CD14-positive monocyte (primary cell): ENCODE measurements at regions not wholly inside any gene's neighbourhood (a gene's known extent, or its start where the extent isn't known, plus 50 kb on each side); places are given as distances from the start of the nearest gene placed in this dataset.

Experiments
- DNase-seq, 3 donors: peaks; one replicate each; pipeline ENCODE4 v3.0.0-alpha.2; 2011 to 2022
- H2AFZ ChIP-seq: 2 replicates; pipeline ENCODE4 v1.6.0; 2012; ENCODE audit warnings: mild to moderate bottlenecking, low read depth, low read length, inconsistent platforms; ENCODE audit not compliant: insufficient read depth, poor library complexity, severe bottlenecking
- H3K27ac ChIP-seq, 2 donors: 1 replicate in 1 of 2; 2 replicates in 1 of 2; pipeline ENCODE4 v1.5.1; 2012 to 2013; ENCODE audit warnings: low read length in 2 of 2, control low read depth in 1 of 2, inconsistent platforms in 1 of 2, low read depth in 1 of 2, mild to moderate bottlenecking in 1 of 2
- H3K27me3 ChIP-seq, 2 donors: one replicate each; pipeline versions ENCODE4 v1.6.0 to v1.6.1; 2011 to 2013; ENCODE audit warnings: low read length in 2 of 2; ENCODE audit not compliant: control insufficient read depth in 2 of 2, insufficient read depth in 2 of 2
- H3K36me3 ChIP-seq, 2 donors: replicated peaks in 1 of 2; 1 replicate in 1 of 2; 2 replicates in 1 of 2; pipeline versions ENCODE4 v1.5.1 to v1.6.1; 2012 to 2013; ENCODE audit warnings: low read length in 2 of 2, control low read depth in 1 of 2, inconsistent platforms in 1 of 2, mild to moderate bottlenecking in 1 of 2; ENCODE audit not compliant: insufficient read depth in 2 of 2, control insufficient read depth in 1 of 2
- H3K4me1 ChIP-seq, 2 donors: 1 replicate in 1 of 2; 2 replicates in 1 of 2; pipeline versions ENCODE4 v1.5.1 to v1.6.1; 2012 to 2013; ENCODE audit warnings: low read length in 2 of 2, control low read depth in 1 of 2, inconsistent platforms in 1 of 2, mild to moderate bottlenecking in 1 of 2, moderate library complexity in 1 of 2; ENCODE audit not compliant: insufficient read depth in 2 of 2, control insufficient read depth in 1 of 2
- H3K4me2 ChIP-seq: replicated peaks from 2 replicates; pipeline ENCODE3; 2012; ENCODE audit warnings: low read length, moderate library complexity, mild to moderate bottlenecking; ENCODE audit not compliant: poor library complexity, severe bottlenecking; ENCODE audit errors: extremely low read depth
- H3K4me3 ChIP-seq, 3 experiments: fragments of 200-600 bp in 1 of 3; sonication (generic) in 1 of 3; replicated peaks in 1 of 3; 1 replicate in 2 of 3; 2 replicates in 1 of 3; pipeline ENCODE4 v1.5.1; 2011 to 2013; ENCODE audit warnings: low read length in 3 of 3, mild to moderate bottlenecking in 3 of 3, control low read depth in 2 of 3, low read depth in 2 of 3, inconsistent platforms in 1 of 3, moderate library complexity in 1 of 3
- H3K79me2 ChIP-seq: 2 replicates; pipeline ENCODE4 v1.6.0; 2012; ENCODE audit warnings: mild to moderate bottlenecking, control low read depth, inconsistent platforms, low read length, moderate library complexity; ENCODE audit not compliant: insufficient read depth
- H3K9ac ChIP-seq: 2 replicates; pipeline ENCODE4 v1.6.0; 2017; ENCODE audit warnings: low read length, mild to moderate bottlenecking; ENCODE audit not compliant: insufficient read depth, poor library complexity, severe bottlenecking
- H3K9me3 ChIP-seq, 2 donors: replicated peaks in 1 of 2; 1 replicate in 1 of 2; 2 replicates in 1 of 2; pipeline versions ENCODE4 v1.5.1 to v1.6.1; 2012 to 2013; ENCODE audit warnings: low read length in 2 of 2, control low read depth in 1 of 2; ENCODE audit not compliant: control insufficient read depth in 1 of 2, insufficient read depth in 1 of 2
- H4K20me1 ChIP-seq: 2 replicates; pipeline ENCODE4 v1.6.0; 2012; ENCODE audit warnings: mild to moderate bottlenecking, low read length, control low read depth, moderate library complexity; ENCODE audit not compliant: insufficient read depth
- H3K27ac Mint-ChIP-seq, 7 donors: one replicate each; pipeline ENCODE4 v1.8.0; 2020; ENCODE audit warnings: mild to moderate bottlenecking in 7 of 7, mixed read lengths in 7 of 7, moderate library complexity in 6 of 7, inconsistent platforms in 2 of 7
- H3K27me3 Mint-ChIP-seq, 3 donors: one replicate each; pipeline ENCODE4 v1.8.0; 2021 to 2022; ENCODE audit warnings: low read depth in 3 of 3, mild to moderate bottlenecking in 3 of 3, mixed read lengths in 3 of 3, moderate library complexity in 3 of 3, inconsistent platforms in 1 of 3
- H3K36me3 Mint-ChIP-seq, 2 donors: one replicate each; pipeline ENCODE4 v1.8.0; 2020; ENCODE audit warnings: mixed read lengths in 2 of 2, inconsistent platforms in 1 of 2, mild to moderate bottlenecking in 1 of 2
- H3K4me1 Mint-ChIP-seq: one replicate; pipeline ENCODE4 v1.8.0; 2020; ENCODE audit warnings: mild to moderate bottlenecking, mixed read lengths
- H3K4me3 Mint-ChIP-seq, 2 donors: one replicate each; pipeline ENCODE4 v1.8.0; 2020; ENCODE audit warnings: mild to moderate bottlenecking in 2 of 2, mixed read lengths in 2 of 2, moderate library complexity in 1 of 2
- H3K9me3 Mint-ChIP-seq, 7 donors: one replicate each; pipeline ENCODE4 v1.8.0; 2020 to 2022; ENCODE audit warnings: mixed read lengths in 7 of 7, mild to moderate bottlenecking in 6 of 7, moderate library complexity in 6 of 7, inconsistent platforms in 2 of 7
- WGBS: methylation state at CpG from one replicate; pipeline ENCODE4 v1.1.5; 2013; ENCODE audit warnings: missing lambda C conversion rate; ENCODE audit not compliant: insufficient coverage; 5-methylcytosine and 5-hydroxymethylcytosine counted together
- intact Hi-C, 2 donors: fragments of 100-400 bp; cut with micrococcal nuclease; formaldehyde crosslinking; loops; one replicate each; pipeline versions ENCODE4 v1.15.0 to v1.15.1; 2023
- TF ChIP-seq, protein P1 (sequence below): fragments of 200-600 bp; IDR thresholded peaks from one replicate; pipeline ENCODE4 v1.8.0; 2022; ENCODE audit warnings: antibody characterized with exemption, mild to moderate bottlenecking

DNA sequence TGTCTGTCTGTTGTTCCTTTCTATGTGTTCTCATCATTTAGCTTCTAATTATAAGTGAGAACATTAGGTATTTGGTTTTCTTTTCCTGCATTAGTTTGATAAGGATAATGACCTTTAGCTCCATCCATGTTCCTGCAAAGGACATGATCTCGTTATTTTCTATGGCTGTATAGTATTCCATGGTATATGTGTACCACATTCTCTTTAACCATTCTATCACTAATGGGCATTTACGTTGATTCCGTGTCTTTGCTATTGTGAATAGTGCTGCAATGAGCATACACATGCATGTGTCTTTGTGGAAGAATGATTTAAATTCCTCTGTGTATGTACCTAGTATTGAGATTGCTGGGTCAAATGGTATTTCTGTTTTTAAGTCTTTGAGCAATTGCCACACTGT lies 1799.7 kb downstream of the SLITRK5 start:
- Histone ChIP-seq H3K27me3 (no peaks in the 10 kb centered on the region), H3K9ac (no peak overlapping the region), H3K4me2 (no peak overlapping the region), H3K27ac (no peak overlapping the region), H3K36me3 (no peaks in the 10 kb centered on the region), H2AFZ (no peak overlapping the region), H3K79me2 (no peaks in the 10 kb centered on the region), H3K4me3 (no peak overlapping the region), H3K4me1 (no peaks in the 10 kb centered on the region), H4K20me1 (no peaks in the 10 kb centered on the region), H3K9me3 (peaks cover 7 to 11% of the 10 kb centered on the region in 2 donors)
- Mint-ChIP-seq H3K9me3 (peaks cover 3 to 23% (median 10%) of the 10 kb centered on the region in 7 donors), H3K4me1 (no peaks in the 10 kb centered on the region), H3K36me3 (no peaks in the 10 kb centered on the region), H3K27me3 (peaks cover 0 to 2% (median 0%) of the 10 kb centered on the region in 3 donors), H3K27ac (no peak overlapping the region), H3K4me3 (no peak overlapping the region)
- TF ChIP-seq, protein P1, sequence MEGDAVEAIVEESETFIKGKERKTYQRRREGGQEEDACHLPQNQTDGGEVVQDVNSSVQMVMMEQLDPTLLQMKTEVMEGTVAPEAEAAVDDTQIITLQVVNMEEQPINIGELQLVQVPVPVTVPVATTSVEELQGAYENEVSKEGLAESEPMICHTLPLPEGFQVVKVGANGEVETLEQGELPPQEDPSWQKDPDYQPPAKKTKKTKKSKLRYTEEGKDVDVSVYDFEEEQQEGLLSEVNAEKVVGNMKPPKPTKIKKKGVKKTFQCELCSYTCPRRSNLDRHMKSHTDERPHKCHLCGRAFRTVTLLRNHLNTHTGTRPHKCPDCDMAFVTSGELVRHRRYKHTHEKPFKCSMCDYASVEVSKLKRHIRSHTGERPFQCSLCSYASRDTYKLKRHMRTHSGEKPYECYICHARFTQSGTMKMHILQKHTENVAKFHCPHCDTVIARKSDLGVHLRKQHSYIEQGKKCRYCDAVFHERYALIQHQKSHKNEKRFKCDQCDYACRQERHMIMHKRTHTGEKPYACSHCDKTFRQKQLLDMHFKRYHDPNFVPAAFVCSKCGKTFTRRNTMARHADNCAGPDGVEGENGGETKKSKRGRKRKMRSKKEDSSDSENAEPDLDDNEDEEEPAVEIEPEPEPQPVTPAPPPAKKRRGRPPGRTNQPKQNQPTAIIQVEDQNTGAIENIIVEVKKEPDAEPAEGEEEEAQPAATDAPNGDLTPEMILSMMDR, result no peak
- no CpG with 5 or more reads among the region's 3 CpGs for WGBS
- intact Hi-C loops, result no loop called here
- DNase-seq, result no peak

DNA sequence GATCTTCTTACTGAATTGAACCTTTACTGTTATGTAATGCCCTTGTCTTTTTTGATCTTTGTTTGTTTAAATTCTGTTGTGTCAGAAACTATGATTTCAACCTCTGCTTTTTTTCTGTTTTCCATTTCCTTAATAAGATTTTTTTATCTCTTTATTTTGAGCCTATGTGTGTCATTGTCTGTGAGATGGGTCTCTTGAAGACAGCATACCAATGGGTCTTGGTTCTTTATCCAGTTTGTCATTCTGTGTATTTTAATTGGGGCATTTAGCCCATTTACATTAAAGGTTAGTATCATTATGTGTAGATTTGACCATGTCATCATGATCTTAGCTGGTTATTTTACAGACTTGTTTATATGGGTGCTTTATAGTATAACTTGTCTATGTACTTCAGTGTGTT lies 1803.3 kb downstream of the SLITRK5 start:
- no peaks in the 10 kb centered on the region for H3K36me3 ChIP-seq
- Mint-ChIP-seq H3K4me1 (no peaks in the 10 kb centered on the region), H3K27ac (no peak overlapping the region), H3K27me3 (peaks cover 0 to 2% (median 0%) of the 10 kb centered on the region in 3 donors), H3K4me3 (no peak overlapping the region), H3K36me3 (no peaks in the 10 kb centered on the region), H3K9me3 (peaks cover 3 to 27% (median 13%) of the 10 kb centered on the region in 7 donors)
- no peak overlapping the region for H3K27ac ChIP-seq
- H2AFZ ChIP-seq, result no peak overlapping the region
- H3K9ac ChIP-seq, result no peak overlapping the region
- H3K27me3 ChIP-seq, result no peaks in the 10 kb centered on the region
- no peak overlapping the region for H3K4me2 ChIP-seq
- H3K79me2 ChIP-seq, result no peaks in the 10 kb centered on the region
- intact Hi-C loops, result no loop called here
- no peaks in the 10 kb centered on the region for H3K4me1 ChIP-seq
- no peak for DNase-seq
- no peaks in the 10 kb centered on the region for H4K20me1 ChIP-seq
- H3K9me3 ChIP-seq, result peaks cover 15 to 22% of the 10 kb centered on the region in 2 donors
- TF ChIP-seq, protein P1, result no peak
- no peak overlapping the region for H3K4me3 ChIP-seq
